COR-L47 (cell line): ENCODE measurements at regions not wholly inside any gene's neighbourhood (a gene's known extent, or its start where the extent isn't known, plus 50 kb on each side); places are given as distances from the start of the nearest gene placed in this dataset.

ENCODE experiments used
- DNase-seq: peaks from one replicate; lab custom pipeline; 2025; lab: John Stamatoyannopoulos, UW

DNA sequence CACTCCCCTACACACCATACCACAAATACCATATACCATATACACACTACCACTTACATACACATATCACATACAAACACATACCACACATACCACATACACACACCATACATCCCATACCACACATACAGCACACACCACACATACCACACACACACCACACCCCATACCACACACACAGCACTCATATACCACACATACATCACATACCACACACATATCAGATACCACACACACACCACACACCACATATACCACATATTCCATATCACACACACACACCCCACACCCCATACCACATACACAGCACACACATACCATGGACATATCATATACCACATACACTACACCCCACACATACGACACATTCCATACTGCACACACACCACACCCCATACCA is 276.6 kb downstream of the GADD45G start:
- no peak for DNase-seq

DNA sequence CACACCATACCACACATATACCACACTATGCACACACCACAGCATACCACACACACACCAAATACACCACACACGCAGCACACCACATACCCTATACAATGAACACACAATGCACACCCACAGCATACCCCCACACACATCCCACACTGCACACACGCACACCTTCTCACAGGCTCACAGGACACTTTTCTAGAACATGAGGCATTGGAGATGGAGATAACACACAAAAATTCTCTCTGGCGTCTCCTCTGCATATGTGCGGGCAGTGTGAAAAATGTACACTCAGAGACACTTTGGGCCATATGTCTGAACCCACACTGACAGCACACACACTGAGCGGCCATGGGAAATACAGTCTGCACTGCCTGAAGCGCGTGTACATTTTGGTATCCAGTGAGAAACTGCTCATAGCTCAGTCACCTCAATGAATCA is 278.1 kb downstream of the GADD45G start:
- DNase-seq: no peak

DNA sequence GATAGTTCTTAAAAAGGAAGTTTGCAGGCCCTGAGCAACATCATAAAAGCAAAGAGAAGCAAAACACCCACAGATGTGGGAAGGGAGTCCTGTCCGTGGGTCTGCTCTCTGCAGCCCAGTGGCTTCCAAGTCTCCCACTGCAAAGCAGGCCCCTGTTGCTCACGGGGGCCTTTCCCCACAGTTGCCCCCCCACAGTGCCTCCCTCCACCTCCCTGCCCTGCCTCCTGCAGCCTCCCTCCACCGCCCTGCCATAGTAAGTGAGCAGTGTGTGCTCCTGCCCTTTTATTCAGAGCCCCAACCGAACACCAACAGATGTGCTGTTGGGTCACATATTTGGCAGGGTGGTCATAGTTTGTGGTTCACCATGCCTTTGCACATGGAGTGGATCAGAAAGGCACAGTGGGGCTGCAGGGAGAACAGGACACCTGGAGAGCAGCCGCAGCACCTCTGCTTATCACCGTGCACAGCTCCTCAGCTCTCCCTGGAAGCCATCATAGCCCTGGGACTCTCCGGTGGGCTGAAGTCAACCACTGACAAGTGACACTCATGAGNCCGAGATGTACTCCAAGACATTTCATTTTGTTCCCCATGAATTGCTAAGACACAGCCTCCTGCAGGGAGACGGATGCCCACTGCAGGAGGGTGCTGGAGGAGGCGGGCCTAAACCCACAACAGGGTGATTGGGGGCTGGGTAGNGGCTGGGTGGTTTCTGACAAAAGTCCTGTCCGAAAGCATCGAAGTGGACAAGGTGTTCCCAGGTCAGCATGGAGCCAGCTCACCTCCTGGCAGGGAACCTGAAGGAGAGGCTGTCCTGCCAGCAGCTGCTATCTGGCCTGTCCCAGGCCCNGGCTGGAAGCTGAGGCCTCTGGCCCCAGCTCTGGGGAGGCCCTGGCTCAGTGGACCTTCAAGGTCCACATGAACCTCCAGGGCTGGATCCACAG is 278.9 kb downstream of the GADD45G start:
- no peak for DNase-seq

DNA sequence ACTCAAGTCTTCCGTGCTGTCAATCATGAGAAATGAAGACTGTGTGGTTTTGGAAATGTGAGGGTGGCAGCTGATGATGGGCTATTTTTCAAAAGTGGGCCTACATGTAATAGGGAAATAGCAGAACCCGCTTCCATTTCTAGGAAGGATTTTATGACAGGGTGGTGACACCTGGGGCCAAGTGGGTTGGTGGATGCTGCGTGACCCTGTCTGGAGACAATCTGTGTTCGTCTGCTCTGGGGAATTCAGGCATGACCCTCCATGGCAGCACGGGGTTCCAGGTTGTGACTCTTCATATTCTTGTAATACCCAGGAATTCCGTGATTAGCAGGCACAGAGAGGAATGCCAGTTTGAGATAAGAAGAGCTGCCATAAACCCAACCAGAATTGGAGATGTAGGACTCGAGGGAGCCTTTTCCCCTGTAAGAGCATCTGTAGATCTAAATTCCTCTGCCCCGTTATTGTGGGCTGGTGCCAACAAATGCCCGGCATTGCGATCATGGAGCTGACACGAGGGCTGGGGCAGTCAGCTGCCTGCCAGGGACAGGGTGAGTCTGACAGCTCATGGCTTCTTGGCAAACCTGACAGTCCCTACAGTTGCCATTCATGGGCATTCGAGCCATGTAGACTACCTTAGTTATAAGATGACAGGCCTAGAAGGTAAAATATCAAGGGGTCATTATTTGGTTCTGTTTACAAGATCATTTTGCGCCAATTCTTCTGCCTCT is 279.7 kb downstream of the GADD45G start:
- no peak for DNase-seq

DNA sequence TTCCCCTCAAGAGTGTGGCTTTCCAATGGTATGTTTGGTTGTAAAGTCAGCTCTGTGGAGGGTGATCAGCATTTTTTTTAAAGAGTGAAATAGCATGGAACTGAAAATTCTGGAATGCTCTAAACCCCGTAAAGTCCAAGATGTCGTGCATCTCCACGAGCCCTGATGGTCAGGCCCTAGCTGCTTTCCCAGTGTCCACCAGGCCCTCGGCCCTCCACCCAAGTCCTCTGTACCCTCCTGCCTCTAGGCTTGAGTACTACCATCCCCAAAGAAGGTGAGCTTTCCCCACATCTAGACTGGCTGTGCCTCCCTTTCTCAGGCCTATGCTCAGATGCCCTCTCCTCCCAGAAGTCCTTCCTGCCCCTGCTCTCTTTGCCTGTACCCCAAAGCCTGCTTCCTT is 280.3 kb downstream of the GADD45G start:
- DNase-seq: no peak

DNA sequence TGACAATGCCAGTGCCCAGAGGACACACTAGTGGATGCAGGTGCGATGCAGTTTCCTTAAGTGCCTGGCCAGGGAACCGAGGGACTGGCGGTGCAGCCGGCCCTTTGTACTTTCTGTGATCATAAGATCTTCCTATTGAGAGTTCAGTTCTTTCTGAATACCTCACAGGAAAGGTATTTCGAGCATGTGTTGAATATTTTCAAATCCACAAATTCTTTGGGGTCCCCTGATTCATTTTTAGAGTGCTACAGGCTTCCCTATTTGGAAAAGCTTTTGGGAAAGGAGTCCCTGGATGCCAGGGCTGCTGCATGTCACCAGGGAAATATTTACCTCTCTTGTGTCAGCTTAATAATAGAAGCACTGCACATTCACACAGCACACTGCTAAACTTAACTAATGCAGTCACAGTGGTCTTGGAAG is 281.5 kb downstream of the GADD45G start:
- DNase-seq: no peak

DNA sequence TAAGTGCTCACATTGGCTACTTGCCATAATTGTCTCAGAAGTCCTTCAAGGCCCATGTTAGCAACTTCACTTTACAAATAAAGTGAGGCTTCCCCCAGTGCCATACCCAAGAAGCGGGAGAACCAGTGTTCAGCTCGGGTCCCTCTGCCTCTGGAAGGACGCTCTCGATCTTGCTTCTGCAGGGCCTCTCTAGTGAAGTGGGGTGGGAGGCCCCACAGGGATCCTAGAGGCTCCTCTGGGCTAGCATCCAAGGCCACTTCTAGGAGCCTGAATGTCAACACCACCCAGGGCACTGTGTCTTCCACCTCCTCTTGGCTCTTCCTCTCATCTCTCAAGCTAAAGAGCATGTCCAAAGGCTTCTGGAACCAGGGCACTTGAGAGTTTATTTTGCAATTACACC is 282.5 kb downstream of the GADD45G start:
- DNase-seq: no peak

DNA sequence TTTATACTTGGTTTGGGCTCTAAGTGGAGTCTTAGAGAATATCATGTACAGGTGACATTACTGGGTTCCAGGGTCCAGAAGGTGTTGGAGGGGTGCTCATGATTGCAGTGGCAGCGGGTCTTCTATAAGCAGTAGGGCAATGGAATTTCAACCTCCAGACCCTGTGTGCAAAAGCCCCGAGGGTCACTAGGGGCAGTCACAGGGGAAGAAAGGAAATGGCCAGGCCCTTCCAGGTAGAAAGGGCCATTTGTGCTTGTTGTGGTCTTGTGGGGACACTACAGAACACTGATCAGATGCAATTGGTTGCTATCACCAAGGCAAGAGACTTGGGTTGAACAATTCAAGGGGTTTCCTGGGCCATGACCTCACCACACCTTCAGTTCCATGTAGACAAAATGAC is 283.4 kb downstream of the GADD45G start:
- no peak for DNase-seq

DNA sequence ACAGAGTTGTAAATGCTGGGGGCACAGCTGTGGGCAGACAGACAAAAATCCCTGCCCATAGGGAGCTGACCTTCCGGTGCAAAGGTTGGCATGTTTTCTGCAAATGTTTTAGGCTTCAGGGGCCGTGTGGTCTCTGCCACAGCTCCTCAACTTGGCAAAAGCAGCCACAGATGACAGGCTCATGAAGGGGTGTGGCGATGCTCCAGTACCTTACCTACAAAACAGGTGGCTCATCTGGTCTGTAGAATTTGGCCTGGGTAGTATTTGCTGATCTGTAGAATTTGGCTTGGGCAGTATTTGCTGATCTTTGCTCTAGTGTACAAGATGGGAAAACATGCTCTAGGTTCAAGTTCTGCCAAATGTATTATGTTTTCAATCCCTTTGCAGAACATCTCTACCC is 283.9 kb downstream of the GADD45G start:
- no peak for DNase-seq

DNA sequence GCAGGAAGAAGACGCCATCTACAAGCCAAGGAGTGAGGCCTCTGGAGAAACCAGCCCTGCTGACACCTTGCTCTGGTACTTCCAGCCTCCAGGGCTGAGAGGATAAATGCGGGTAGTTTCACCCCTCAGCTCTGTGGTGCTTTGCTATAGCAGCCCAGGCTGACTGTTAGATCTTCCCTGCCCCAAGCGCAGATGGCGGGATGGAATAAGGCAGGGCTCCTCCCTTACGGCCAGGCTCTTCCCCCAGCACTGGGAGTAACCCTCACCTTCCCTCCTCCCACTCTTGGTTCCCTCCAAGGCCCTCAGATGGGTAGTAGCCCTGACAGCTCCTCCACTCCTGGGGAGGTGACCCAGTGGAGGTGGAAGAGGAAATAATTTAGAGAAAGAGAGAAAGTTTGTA is 285.1 kb downstream of the GADD45G start:
- no peak for DNase-seq

DNA sequence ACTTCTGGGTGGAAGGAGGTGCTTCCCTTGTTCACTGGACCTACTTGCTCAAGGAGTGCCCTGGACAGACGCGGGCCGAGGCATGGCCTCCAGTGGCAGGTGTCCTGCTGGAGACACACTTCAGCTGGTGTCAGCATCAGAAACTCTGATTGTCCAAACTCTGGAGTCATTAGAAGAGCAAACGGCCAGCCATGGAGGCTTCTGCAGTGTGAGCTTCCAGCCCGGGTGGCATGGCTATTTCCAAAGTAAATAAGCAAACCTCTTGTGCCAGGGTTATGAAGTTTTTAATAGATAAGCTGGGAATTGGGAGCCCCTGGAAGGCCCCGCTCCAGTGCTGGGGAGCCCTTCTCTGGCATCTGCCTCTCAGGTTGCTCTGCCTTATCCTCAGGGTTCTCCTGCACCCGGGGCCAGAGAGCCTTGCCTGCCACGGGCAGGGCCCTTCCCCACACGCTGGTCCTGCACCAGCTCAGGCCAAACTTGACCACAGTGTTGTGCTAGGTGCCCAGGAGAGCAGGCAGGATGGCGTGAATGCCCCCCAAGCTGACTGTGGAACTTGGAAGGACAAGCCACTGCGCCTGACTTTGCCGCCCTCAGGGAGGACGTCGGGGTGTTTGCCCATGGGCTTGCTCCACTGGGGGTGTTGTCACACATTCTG is 285.6 kb downstream of the GADD45G start:
- no peak for DNase-seq

DNA sequence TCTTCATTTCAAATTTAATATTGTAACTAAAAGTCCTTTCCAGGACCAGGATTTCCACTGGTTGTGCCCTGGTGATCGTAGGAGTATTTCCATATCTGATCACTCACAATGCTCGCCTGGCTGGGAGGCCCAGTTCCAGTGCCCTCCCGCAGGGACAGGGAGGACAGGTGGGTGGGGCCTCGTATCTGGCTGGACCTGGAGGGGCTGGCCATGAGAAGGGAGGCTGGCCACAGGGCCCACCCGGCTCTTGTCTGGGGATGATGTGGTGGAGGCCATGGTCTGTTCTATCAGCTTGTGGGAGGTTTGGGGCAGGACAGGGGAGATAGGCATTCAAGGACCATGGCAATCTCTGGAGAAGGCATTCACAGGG is 286.4 kb downstream of the GADD45G start:
- no peak for DNase-seq

DNA sequence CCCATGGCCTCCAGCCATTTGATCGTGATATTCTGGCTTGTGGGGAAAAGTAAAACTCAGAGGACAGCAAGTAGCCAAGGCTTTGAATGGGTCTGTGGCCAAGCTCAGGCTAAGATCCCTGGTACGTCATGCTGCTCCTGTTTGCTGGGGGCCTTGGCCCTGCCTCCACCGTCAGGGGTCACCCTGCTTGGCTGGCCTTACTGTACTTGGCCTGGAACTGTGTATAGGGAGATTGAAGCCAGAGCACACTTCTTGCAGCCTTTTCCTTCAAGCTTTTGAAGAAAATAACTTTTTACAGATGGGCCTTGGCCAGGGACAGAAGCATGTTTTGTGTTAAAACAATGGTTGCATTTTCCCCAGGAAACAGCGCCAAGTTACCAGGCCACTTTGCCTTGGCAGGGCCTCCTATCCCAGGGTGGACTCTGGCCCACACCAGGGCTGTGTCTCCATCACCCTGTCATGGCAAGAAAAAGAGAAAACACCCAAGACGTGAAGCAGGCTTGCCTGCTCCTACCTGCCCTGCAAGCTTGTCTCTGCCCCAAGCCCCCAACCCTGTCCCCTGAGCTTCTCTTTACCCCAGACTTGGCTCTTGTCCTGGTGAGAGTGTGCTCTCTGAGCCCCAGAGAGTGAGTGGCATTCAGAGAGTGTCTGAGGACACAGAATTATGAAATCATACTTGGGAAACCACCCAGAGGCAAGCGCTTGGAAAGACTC is 286.9 kb downstream of the GADD45G start:
- no peak for DNase-seq

DNA sequence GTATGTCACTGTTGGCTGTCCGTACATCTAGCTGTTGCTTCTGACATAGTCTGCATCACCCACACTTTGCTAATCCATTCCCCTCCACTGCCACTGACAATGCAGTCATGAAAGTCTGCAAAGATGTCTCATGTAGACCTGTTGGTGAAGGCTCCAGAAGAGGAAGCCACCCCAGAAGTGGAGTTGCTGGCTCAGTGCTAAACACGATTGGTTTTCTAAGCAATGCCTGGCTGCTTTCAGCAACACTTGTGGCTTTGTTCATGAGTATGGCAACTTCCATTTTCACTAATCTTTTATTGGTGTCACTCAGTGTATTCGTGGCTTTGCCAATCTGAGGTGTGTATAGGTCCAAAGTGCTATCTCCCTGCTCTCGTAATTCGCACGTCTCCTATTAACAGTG is 288.1 kb downstream of the GADD45G start:
- DNase-seq: no peak

DNA sequence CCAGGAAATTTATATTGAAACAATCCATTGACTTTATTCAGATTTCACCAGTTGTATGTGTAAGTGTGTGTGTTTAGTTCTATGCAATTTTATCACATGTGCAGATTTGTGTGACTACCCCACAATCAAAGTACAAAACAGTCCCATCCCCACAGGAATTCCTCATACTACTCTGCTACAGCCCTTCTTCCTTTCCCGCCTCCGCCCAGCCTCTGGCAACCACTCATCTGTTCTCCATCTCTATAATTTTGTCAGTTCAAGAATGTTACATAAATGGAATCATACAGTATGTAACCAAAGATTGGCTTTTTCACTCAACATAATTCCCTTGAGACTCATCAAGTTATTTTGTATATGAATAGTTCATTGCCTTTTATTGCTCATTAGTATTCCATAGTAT is 289.1 kb downstream of the GADD45G start:
- DNase-seq: no peak

DNA sequence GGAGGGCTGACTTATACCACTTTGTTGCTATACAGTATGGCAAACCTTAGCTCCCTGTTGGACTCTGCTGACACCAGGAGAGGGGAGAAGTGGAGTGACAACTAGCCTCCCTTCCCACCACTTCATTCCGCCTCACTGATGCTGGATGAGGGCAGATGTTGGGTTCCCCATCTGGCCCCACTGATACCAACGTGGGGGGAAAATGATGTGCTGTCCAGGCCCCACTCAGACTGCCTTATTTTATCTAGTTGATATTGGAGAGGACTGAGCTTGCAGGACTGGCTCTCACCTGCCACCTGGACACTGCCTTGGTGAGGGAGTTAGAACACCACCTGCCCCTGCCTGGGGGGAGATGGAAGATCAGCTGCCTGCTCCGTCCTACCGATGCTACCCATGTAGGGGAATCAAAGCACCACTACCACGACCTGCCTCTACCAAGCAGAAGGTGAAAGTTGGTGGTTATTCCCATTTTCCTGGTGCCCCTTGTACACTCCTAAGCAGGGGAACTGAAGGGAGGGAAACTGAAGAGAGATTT is 292.1 kb downstream of the GADD45G start:
- no peak for DNase-seq

DNA sequence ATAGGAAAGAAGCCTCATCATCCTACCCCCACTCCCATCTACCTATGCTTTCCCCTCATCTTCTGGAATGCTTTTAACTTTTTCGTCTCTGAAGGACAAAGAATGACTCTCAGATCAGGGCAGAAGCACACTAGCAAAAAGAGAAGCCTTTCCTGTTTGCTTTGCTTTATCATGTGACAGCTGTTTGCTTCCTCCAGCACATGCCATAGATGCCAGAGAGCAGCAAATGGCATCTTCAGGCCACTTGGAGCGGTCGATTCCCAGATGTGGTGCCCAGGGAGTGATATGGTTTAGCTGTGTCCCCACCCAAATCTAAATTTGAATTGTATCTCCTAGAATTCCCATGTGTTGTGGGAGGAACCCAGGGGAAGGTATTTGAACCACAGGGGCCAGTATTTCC is 294.8 kb downstream of the GADD45G start:
- no peak for DNase-seq

DNA sequence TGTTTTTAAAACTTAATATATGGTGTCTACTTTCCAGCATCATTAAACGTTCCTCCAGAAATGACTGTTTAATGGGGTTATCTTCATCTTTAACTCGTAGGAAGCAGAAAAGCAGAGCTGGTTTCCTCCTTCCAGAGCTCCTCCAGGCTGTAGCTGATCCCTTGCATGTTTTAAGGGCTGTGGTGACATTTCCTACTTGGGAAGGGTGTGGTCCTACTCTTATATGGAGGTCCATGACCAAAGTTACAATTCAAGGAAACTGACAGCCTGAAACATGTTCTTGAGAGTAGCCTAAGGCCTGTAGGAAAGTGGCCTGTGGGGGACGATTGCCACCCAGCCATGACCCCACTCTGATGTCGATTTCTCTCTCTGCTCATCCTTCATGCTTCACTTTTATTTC is 297.1 kb downstream of the GADD45G start:
- DNase-seq: no peak

DNA sequence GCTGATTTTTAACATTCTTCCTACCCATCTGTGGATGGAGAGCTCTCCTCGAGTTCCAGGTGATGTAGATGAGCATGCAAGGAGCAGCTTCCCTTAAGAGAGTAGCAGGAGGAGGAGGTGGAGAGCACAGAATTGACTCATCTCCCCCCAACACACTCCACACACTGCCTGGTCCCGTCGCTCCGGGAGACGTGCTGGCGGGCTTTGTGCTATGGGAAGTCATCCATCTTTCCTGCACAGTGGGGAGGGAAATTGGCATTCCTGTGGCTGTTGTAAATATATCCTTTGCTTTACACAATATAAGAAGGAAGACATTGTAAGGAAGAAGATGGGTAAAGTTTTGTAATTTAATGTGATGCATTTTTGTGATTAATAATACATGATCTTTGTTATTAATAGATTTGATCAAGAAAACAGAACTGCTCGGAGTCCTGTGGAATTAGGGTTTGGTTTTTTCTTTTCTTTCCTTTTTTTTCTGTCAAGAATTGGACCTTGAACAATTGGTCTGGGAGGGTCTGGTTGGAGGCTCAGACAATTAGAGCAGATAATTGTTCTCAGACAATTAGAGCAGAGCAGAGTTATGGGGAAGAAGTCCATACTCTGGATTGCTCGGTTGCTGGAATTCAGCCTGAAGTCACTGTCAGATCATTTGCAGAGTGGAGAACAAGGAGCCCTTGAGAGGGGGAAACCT is 297.8 kb downstream of the GADD45G start:
- DNase-seq: no peak

DNA sequence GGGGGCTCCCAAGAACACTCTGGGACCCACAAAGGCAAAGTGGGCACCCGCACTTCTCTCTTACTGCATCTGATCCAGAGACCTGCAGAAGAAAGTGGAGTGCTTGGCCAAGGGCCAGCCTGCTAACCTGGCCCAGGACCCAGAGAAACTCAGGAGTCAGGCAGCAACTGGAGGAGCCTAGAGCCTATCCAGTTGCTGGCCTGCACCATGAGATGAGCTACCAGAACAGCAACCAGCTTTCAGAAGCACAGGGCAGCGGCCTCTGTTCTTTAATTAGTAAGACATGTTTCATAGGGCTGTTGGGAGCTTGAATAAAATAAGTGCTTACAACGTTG is 298.3 kb downstream of the GADD45G start:
- no peak for DNase-seq

DNA sequence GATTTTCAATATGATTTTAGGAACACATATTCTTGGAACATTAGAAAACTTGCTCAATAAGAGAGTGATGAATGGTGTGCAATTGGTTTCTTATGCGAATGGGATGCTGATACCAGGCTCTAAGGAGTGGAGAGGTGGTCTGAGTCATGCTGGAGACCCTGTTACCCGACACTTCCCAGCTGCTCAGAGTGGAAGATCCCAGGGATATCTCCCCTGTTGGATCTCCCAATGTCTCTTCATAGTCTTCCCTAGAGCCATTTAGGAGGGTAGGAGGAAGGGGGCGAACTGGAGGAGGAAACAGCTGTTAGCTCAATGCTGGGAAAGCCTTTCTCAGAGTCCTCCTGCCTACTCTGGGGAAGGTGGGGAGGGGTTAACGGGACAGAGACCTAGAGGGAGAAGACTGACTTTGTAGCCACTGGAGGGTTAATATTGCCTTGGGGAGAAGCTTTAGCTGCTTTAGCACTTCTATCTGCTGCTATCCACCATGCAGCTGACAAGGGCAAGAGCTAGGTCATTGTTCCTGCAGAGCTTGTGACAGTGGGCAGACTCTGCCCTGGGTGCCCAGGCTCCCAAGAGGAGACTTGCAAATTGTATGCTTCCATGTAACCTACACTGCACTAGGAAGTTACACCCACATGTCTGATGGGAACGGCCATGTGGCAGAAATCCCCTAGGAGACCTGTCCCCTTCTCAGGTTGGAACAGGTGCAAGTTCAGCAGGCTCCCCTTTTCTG is 301.0 kb downstream of the GADD45G start:
- DNase-seq: no peak
